GM21526 (cell line): ENCODE measurements at regions not wholly inside any gene's neighbourhood (a gene's known extent, or its start where the extent isn't known, plus 50 kb on each side); places are given as distances from the start of the nearest gene placed in this dataset.

Experiments used
- ATAC-seq: cut with Tn5 transposase; IDR thresholded peaks from one replicate; pipeline ENCODE4 v1.9.1; 2021; ENCODE audit warnings: moderate library complexity; ENCODE audit not compliant: unreplicated experiment, low FRiP score

DNA sequence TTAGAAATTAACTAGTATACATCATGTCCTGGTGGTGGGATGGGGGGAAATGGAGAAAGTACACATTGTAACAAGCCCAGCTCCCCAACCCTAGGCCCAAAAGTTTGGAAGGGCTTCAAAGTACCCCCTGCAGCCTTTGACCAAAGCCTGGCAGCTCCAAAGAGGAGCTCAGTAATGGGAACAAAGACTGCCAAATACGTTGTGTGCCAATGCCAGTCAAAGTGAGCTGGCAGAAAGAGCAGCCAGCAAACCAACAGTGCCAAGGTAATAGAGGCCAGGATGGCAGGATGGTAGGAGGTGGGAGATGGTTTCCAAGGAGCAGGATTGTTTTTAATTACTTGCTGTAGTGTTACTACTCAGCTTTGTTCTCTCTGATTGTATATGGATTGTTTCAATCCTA, 248.3 kb downstream of the COX7C start:
- ATAC-seq = no peak

DNA sequence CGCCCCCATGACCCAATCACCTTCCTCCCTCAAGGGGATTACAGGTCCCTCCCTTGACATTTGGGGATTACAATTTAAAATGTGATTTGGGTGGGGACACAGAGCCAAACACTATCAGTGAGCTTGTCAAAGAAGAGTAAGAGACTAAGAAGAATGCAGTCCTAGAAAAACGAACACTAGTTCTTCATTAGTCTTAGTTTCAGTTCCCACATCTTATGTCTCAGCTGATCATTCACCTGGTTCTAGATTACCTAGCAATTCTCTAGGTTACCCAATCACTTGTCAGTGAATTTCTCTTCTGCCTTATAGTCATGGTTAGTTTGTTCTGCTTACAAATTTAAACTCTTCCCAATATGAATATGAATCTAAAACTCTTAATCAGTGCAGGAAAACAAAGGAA, 251.5 kb downstream of the COX7C start:
- ATAC-seq = peak; percentile 78

DNA sequence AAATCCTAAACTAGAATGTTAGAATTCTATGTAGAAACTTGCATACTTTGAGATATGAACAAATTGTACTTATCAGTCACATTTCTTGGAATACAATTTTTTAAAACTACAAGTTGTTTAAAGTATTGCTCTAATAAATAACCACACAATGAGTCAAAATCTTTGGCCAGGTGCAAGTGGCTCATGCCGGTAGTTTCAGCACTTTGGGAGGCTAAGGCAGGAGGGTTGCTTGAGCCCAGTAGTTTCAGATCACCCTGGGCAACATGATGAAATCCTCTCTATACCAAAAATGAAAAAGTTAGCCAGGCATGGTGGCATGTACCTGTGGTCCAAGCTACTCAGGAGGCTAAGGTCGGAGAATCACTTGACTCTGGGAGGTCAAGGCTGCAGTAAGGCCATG, 257.8 kb downstream of the COX7C start:
- no peak for ATAC-seq

DNA sequence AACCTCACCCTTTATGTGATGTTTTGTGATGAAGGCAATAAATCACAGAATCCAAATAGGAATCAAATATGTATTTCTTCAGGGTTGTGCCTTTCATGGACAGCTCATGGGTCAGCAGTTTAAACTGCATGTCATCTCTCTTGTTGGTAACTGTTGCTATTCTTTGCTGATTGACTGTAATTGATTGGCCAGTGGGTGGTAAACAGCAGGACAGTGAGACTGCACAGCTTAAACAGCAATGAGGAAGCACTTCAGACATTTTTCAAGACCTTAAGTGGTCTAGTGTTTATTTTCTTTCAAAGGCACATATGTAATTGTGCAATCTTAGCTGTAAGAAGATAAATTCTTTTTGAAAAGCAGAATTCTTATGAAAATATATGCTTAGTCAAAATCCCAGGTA, 260.5 kb downstream of the COX7C start:
- no peak for ATAC-seq

DNA sequence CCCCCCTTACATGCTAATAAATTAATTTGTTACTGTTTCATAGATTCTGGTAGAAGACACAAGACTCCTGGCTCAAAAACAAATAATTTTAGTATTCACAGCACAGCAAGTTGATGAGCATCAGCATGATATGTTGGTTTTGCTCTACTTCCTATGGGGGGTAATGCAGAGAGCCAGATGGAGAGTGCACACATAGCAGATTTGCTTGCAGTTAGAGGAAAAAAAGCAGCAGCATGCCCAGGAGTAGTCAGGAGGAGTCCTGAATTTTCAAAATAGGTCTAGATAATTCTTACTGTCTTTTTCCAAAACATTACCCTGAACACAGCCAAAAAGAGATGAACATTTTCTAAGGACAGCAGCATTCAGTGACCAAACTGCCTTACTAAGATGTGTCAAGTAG, 261.3 kb downstream of the COX7C start:
- no peak for ATAC-seq

DNA sequence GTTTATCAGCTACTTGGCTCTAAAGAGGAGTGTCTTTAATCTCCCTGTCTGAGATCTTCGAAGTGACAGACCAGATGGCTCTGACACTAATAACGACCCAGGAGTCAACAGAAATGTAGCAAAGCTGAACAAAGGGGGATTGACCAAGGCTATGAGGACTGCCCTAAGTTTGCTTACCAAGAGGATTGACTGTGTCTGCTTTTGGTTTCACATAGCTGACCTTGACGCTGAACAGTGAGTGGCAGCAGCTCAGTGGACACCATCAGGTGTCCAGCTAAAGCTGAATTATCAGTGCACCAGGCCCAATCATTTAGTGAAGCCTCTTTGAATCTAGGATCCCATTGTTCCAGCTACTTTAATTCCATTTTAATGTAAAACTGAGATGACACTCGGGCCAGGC, 262.6 kb downstream of the COX7C start:
- ATAC-seq = no peak

DNA sequence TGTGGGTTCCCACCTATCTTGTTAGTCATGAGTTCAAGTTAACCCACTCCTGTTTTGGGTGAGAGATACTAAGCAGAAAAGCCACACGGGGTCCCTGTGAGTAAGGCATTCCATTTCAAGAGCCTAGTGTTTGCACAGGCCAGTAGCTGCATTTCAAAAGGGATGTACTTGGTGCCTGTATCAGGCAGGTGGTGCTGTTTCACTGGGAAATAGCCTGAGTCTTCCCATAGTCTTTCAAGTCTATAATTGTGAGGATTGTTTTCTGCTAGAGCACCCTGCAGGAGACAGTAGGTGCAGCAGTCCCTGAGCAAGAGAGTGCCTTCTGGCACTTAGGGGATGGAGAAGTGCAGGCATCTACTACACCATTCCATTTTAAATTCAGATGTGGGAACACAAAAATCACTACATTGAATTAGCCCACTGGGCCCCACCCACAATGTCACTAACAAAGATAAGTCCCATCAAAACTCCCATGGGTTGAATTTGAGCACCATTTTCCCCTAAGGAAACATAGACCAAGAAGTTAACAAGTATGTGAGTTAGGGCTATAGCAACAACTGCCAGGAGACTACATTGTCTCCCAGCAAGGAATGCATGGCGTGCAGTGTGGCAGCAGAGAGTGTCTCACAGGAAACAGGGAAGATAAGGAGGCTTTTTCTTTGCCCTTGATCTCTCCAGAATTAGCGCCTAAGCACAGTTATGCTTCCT, 263.2 kb downstream of the COX7C start:
- peak; percentile 98 for ATAC-seq

DNA sequence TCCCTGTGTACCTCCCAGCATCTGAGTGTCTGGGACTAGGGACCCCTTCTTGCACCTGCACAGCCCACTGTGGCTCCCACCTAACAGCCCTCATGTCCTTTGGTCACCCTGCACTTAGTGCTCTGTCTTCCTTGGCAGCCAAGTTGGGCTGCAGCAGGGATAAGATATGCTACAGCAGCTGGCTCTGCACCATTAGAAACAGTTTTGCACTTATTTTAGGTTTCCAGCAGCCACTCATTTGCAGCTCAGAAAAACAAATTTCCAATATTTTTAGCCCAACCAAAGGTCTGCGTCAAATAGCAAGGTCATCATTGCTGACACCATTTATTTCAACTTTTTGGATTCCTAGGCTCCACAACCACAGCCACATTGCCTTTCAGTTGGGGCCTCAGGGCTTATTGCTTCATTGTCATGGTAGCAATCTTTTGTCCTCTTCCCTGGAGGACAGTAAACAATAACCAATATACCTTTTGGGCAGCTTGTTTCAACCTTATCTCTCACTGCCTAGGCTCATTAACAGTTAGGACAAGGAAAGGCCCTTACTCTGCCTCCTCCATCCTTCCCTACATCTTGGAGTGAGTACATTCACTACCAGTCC, 263.9 kb downstream of the COX7C start:
- ATAC-seq = no peak

DNA sequence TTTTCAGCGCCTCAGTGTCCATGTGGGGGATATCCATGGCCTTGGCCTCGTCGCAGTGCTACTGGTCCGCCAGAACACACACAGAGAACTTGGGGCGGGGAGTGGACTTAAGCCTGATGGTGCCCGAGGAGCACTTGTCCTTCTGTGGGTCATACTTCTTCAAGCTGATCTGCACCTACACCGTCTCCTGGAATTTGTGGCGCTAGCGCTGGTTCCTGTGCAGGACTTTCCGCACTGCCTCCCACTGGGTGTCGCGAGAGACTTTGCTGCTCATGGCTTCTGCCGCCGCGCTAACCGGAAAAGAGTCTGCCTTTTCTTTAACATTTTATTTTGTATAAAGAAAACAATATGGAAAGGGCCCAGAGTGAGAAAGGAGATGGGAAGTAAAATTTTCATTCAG, 266.9 kb downstream of the COX7C start:
- ATAC-seq = no peak

DNA sequence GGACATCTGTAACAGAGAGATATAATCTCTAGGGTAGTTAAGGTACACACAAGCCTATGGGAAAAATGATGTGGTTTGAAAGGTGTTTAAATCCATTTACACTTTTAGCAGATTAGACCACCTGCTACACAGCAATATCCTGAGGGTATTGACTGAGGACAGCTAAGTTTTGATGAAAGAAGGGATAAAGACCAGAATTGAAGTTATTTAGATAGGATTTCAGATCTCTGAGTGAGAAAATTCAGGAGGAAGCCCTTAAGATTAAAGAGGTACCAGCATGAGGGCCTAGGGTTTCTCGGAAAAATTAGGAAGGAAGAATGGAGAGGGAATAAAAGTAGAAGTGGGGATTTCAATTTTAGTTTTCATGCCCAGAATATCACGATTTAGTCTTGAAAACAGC, 267.3 kb downstream of the COX7C start:
- no peak for ATAC-seq

DNA sequence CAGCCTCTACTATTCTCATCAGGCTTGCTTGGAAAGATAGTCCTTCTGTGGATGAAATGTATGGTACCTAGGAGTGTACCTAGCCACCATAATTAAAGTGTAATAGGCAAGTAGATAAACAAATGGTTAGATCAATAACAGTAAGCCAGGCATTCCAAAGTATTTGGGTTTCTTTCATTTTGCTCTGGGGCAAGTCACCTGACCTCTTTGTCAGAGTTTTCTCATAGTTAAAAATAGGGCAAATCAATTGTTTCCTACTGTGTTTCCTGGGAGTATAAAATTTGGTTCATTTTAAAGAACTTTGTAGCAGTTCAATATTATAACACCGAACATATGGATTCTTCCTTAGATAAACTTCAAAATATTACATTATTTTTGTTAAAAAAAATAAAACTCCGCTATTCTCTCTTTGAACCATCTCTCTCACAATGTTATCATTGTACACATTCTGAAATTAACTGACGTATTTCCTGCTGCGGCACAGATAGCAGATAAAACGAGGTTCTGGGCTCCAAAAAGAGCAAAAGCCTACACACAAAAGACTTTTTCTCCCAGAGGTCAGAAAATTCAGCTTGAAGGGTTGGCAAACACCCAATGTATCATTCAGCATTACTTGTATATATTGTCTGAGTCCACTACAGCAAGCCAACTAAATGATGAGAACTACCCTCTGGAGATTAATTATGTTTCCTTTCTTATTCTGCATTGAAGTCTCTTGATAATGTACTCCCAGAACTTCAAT, 267.9 kb downstream of the COX7C start:
- ATAC-seq = no peak

DNA sequence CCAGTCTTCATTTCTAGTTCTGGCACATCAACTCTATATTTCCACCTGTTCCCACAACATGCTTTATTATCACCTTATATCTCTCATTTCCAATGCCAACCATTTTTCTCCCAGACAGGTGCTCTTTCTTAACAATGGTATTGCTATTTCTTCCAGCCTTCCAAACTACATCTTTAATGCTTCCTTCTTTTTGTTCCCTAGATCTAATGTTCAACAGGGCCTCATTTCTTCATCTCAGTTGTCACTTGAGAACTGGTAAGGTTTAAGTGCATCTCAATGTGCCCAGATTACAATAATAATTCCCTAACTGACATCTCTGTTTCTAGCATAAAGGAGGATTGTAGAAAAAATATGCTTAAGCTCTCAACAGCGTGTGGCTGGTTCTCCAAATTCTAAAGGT, 272.6 kb downstream of the COX7C start:
- no peak for ATAC-seq

DNA sequence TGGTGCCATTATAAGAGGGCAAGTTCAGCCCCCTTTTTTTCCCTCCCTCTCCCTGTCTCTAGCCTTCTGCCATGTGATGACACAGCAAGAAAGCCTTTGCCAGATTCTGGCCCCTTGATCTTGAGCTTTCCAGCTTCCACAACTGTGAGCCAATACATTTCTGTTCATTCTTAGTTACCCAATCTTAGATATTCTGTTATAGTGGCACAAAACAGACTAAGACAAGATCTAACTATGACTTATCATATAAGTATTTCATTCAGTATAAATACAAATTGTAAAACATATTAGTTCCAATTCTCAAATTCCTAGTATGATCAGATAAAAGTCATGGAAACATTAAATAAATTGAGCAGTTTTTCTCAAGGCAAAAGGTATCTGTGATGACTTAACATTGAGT, 276.3 kb downstream of the COX7C start:
- ATAC-seq = no peak

DNA sequence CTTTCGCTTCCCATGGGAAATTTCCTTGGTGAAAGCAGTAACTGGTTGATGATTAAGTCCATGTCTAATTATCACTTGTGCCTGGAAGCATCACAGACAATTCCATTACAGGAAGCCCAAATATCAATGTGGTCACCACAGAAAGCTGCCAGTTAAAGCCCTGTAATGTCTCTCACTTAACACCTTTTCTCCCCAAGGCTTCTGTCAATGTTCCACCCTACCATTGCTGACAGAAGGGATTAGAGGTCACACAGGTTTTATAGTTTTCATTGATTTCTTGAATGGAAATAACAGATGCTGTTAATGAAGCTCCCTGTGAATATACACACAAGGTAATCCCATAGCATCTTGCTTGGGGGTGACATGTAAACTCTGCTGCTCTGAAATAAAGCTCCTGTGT, 279.2 kb downstream of the COX7C start:
- ATAC-seq = no peak

DNA sequence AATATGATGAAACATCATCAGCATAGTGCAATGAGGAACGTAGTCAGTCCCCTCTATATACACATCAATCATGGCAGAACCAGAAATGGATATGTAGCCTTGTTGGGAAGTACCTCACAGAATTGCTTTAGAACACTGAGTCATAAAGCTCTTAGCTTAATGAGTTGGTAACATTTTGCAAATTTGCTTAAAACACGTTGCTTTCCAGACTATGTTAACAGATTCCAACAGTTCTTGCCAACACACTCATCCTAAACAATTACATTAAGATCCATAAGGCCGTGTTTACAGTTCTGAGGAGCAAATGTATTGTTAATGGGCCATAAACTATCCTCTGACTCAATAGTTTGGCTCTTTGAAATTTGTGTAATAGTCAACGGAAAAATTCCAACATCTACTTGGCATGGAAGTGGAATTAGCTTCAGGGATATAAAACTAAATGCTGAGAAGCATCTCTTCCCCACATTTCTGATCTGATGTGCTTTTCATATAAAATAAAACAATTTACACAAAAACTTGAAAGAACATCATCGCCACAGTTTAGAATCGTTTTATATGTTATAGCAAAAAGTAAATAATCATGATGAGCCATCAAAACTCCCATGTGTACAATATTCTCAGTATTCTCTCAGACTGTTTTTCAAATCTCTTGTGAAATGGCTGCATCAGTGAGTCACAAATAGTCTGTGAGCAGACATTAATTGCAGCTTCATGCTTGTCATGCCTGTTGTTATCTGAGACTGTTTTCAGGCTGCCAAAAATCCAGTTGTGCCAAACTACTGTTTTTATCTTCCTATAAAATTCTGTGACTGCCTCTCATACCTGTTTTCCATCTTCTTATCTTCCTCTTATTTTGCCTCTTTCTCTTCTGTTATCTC, 291.9 kb downstream of the COX7C start:
- no peak for ATAC-seq

DNA sequence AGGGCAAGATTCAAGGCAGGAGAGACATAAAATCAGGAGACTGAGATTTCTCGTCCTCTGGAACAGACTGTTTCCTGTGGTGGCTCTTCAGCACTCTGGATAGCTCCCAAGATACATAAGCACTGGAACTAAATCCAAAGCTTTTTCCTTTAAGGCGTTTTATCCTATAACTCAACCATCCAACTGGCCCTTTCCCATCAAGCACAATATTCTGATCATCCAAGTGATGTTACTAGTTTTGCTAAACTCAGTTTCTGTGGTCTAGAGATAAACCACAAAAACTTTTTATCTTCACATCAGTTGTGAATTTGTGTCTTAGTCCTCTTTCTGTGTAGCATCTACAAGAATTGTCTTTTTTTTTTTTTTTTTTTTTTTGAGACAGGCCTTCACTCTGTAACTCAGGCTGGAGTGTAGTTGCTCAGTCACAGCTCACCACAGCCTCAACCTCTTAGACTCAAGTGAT, 299.4 kb downstream of the COX7C start:
- no peak for ATAC-seq

DNA sequence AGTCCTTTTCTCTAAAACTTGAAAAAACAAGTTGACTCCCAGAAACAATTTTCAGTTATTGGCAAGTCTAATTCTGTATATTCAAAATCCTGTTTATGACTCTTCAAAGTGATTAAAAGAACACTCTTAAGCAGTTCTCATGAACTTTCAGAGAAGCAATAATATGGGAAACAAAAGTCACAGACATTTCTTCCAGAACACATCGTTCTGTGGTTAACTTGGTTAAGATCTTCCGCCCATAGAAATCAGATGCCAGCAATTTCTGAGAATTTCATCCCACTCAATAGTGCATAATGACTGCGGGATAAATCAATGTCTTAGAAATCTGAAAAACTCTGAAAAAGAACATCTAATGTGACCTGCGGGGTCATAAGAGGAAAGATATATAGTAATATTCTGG, 300.5 kb downstream of the COX7C start:
- no peak for ATAC-seq

DNA sequence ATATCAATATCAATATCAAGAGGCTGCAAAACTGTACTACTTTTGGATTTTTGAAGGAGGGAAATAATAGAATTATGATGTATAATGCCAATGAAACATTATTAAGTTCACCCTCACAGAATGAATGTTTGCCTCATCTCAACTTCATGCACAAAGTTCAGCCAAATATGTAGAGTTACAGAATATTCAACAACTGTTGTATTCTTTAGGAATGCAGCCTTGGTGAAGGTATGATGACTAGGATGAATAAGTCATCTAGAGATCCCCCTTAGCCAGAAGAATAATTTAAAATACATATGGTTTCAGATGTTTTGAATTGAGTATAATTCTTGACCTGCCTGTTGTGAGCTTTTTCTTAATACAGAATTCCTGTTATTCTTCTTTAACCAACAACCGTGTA, 308.3 kb downstream of the COX7C start:
- ATAC-seq = no peak

DNA sequence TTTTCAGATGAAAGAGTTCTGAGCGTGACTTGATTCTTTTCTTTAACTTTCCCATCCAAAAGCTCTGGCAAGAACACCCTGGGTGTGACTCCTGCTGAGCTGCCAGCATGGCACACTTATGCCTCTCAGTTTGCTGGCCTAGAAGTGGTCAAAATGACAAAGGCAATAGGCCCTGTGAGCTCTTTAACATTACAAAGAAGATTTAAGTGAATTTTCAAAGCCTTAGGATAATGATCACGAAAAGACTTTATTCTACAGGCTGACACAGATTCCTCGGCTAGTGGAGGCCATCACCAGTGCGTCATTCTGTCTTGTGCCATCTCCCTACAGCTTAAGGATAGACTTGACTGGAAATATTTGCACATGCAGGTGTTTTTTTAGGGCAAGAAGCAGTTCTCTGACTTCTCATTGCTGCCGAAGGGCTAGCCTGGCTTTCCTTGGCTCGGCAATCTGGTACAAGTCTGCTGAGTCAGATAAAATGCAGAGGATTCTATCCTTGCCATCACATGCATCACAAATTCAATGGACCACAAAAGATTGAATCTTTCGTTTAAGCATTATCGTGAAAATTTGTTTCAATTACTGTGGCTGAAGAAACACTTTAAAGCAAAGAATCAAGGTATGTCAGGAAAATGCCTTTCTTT, 311.5 kb downstream of the COX7C start:
- no peak for ATAC-seq

DNA sequence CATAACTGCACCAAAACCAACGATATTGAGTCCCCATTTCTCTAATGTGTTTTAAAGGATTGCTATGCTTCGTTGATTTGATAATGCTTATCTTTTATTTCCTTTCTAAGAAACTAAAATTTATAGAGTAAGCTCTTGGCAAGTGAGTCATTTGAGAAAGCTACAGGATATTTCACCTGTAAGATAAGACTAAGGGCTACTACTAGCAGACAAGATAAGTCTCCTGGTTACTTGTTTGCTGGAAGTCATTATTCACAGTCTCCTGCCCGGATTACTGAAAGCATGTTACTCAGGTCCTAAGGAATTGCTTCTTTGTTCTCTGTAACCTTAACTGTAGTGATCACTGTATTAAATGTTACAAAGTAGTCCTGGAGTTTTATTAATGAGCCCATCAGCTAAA, 315.9 kb upstream of the RASA1 start:
- ATAC-seq = no peak
